Progenitor cell of endocrine pancreas (in vitro differentiated cells): ENCODE measurements at regions not wholly inside any gene's neighbourhood (a gene's known extent, or its start where the extent isn't known, plus 50 kb on each side); places are given as distances from the start of the nearest gene placed in this dataset.

Experiments
- DNase-seq: peaks from one replicate; pipeline ENCODE4 v3.0.0; 2021; ENCODE audit warnings: low spot score; ENCODE audit not compliant: unreplicated experiment
- H3K27ac Mint-ChIP-seq: 2 replicates; pipeline ENCODE4 v1.8.0; 2021; ENCODE audit warnings: mild to moderate bottlenecking, moderate library complexity, mixed read lengths
- H3K27me3 Mint-ChIP-seq: 2 replicates; pipeline ENCODE4 v1.8.0; 2021; ENCODE audit warnings: mixed read lengths
- H3K36me3 Mint-ChIP-seq: 2 replicates; pipeline ENCODE4 v1.8.0; 2022; ENCODE audit warnings: mixed read lengths; ENCODE audit not compliant: insufficient read depth
- H3K4me1 Mint-ChIP-seq: 2 replicates; pipeline ENCODE4 v1.8.0; 2021; ENCODE audit warnings: low read depth, mixed read lengths
- H3K4me3 Mint-ChIP-seq: 2 replicates; pipeline ENCODE4 v1.8.0; 2021; ENCODE audit warnings: low read depth, mild to moderate bottlenecking, moderate library complexity, mixed read lengths
- H3K9me3 Mint-ChIP-seq: 2 replicates; pipeline ENCODE4 v1.8.0; 2021; ENCODE audit warnings: low read depth, mixed read lengths
- TF ChIP-seq, protein P1 (sequence below): fragments of 200-600 bp; sonication (generic); IDR thresholded peaks from one replicate; pipeline ENCODE4 v1.5.0; 2021; ENCODE audit warnings: antibody characterized with exemption, mild to moderate bottlenecking; ENCODE audit not compliant: unreplicated experiment

DNA sequence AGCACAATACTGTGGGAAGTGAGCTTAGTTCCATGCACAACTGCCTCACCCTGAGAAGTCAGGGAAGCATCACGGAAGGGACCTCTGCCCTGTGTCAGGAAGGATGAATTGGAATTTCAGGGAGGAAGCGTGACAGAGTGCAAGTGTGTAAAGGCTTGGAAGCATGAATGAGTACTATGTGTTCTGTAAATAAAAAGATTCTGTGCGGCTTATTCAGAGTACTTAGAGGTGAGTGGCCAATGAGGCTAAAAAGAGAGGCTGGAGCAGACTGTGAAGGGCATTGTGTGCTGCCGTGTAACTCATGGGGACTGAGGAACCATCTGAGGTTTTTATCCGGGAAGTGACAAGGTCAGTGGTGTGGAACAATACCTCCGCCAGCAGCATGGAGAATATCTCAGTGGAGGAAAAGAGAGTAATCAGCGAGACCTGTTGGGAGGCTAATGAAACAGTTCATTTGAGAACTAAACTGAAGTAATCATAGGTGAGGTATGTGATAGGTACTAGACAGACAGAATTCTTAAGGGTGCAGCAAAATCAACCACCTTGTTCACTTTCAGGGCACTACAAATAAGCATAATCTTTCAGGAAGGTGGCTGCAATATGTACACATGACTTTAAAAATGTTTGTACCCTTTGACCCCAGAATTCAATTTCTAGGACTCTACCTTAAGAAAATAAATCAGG, 64.9 kb upstream of the SPRED1 start:
- TF ChIP-seq, protein P1, sequence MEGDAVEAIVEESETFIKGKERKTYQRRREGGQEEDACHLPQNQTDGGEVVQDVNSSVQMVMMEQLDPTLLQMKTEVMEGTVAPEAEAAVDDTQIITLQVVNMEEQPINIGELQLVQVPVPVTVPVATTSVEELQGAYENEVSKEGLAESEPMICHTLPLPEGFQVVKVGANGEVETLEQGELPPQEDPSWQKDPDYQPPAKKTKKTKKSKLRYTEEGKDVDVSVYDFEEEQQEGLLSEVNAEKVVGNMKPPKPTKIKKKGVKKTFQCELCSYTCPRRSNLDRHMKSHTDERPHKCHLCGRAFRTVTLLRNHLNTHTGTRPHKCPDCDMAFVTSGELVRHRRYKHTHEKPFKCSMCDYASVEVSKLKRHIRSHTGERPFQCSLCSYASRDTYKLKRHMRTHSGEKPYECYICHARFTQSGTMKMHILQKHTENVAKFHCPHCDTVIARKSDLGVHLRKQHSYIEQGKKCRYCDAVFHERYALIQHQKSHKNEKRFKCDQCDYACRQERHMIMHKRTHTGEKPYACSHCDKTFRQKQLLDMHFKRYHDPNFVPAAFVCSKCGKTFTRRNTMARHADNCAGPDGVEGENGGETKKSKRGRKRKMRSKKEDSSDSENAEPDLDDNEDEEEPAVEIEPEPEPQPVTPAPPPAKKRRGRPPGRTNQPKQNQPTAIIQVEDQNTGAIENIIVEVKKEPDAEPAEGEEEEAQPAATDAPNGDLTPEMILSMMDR, result no peak
- Mint-ChIP-seq H3K4me1 (peaks cover 13% of the 10 kb centered on the region), H3K27me3 (peaks cover 8% of the 10 kb centered on the region), H3K36me3 (no peaks in the 10 kb centered on the region), H3K4me3 (no peak overlapping the region), H3K9me3 (no peaks in the 10 kb centered on the region), H3K27ac (no peak overlapping the region)
- DNase-seq, result no peak

DNA sequence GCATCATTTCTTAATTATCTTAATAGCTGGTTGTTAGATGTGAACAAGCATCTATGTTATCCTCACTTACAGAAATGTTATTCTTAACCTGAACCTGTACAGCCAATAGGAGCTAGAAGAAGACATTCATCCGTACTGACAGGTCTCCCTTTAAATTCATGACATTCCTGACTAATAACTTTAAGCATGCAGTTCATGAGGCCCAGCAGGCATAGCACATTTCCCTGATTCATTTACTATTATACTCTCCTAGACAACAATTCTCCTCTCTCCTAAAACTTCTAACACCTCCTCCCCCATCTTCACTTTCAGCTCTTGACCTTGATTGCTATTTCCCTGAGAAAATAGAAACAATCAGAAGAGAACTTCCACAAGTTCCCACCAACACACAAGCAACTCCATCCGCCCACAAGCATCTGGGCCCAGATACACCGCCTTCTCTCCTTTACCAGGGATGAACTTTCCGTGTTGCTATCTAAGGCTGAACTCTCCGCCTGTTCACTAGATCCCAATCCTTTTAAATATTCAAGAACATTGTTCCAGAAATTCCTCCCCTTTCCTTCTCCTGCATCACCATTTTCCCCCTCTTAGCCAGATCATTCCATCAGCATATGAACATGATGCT, 62.9 kb upstream of the SPRED1 start:
- peaks cover 13% of the 10 kb centered on the region for H3K4me1 Mint-ChIP-seq
- TF ChIP-seq, protein P1, result no peak
- H3K4me3 Mint-ChIP-seq, result no peak overlapping the region
- H3K27me3 Mint-ChIP-seq, result peaks cover 8% of the 10 kb centered on the region
- H3K9me3 Mint-ChIP-seq, result no peaks in the 10 kb centered on the region
- no peak overlapping the region for H3K27ac Mint-ChIP-seq
- no peak for DNase-seq
- H3K36me3 Mint-ChIP-seq, result no peaks in the 10 kb centered on the region

DNA sequence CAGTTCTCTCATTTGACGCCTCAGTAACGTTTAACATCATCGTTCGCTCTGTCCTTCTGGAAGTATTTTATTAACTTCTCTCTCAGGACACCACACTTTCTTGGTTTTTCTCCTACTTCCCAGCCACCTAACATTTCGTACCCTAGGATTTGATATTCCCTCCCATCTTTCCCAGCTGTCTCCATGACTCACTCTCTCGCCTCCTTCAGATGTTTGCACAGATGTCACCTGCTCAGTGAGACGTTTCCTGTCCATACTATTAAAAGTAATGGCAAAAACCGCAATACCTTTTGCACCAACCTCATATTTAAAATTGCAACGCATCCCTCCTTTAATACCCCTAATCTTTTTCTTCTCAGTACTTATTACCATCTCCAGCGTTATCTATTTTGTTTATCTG, 62.1 kb upstream of the SPRED1 start:
- no peak for DNase-seq
- Mint-ChIP-seq H3K27me3 (peaks cover 8% of the 10 kb centered on the region), H3K4me3 (no peak overlapping the region), H3K36me3 (no peaks in the 10 kb centered on the region), H3K4me1 (peaks cover 13% of the 10 kb centered on the region), H3K9me3 (no peaks in the 10 kb centered on the region), H3K27ac (no peak overlapping the region)
- TF ChIP-seq, protein P1, result no peak

DNA sequence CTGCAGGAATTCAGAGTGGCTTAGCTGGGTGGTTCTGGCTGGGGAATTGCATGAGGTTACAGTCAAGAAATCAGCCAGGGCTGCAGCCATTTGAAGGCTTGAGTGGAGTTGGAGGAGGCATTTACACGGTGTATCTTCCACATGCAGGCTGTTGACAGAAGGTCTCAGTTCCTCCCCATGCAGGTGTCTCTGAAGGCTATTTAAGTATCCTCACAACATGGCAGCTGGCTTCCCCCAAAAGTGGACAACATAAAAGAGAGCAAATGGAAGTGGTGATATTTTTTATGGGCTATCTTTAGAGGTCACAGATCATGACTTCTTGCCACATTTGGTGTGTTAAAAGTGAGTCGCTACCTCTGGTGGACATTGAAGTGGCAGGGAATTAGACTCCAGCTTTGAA, 60.1 kb upstream of the SPRED1 start:
- no peak for DNase-seq
- Mint-ChIP-seq H3K9me3 (no peaks in the 10 kb centered on the region), H3K27me3 (peaks cover 8% of the 10 kb centered on the region), H3K4me3 (no peak overlapping the region), H3K36me3 (no peaks in the 10 kb centered on the region), H3K4me1 (peaks cover 5% of the 10 kb centered on the region), H3K27ac (no peak overlapping the region)
- TF ChIP-seq, protein P1, result no peak

DNA sequence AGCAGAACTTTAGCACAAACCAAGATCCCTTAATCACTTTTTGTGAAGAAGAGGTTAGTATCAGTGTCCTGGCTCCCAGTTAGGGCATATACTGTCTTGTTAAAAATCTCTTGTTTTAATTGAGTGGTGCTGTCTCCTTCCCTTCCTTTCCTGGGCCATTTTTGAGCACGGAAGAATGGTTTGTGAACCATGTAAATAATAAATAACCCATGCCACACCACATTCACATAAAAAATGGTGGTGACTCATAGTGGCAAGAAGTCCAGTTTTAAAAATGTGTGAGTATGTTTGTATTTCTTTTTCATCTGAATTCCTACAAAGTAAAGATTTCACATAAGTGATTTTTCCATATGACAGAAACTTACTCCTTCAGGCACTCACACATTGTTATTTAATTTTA, 59.1 kb upstream of the SPRED1 start:
- TF ChIP-seq, protein P1, result no peak
- Mint-ChIP-seq H3K4me3 (no peak overlapping the region), H3K27ac (no peak overlapping the region), H3K9me3 (no peaks in the 10 kb centered on the region), H3K36me3 (no peaks in the 10 kb centered on the region), H3K27me3 (peaks cover 8% of the 10 kb centered on the region), H3K4me1 (no peaks in the 10 kb centered on the region)
- DNase-seq, result no peak
